ENCODE measurements at regions not wholly inside any gene's neighbourhood (a gene's known extent, or its start where the extent isn't known, plus 50 kb on each side); places are given as distances from the start of the nearest gene placed in this dataset.

GRCh38 chr15:93708724-93709445, 522.5 kb upstream of the MCTP2 start:
- no peaks in the 10 kb centered on the region for H3K27me3 ChIP-seq (ENCODE audit: control insufficient read depth, insufficient read depth, low read length, poor library complexity, severe bottlenecking)
- no peaks in the 10 kb centered on the region for H3K36me3 Mint-ChIP-seq (ENCODE audit: low read depth)
- no peak overlapping the region for H3K27ac ChIP-seq (ENCODE audit: low read depth, low read length)
- no peaks in the 10 kb centered on the region for H3K9me3 ChIP-seq (ENCODE audit: control insufficient read depth, low read length)
- no peak overlapping the region for H3K4me3 ChIP-seq (ENCODE audit: low read length)
- no peak for DNase-seq
- H3K27me3 Mint-ChIP-seq (ENCODE audit: insufficient read depth), result no peaks in the 10 kb centered on the region
- no peak overlapping the region for H3K27ac Mint-ChIP-seq
- no peaks in the 10 kb centered on the region for H3K4me1 Mint-ChIP-seq
- no peak for TF ChIP-seq CTCF (conservative IDR thresholded peaks at IDR 0.05)
- no peak overlapping the region for H3K9ac ChIP-seq (ENCODE audit: extremely low read depth, low read length, poor library complexity, severe bottlenecking)
- H3K9me3 Mint-ChIP-seq, result no peaks in the 10 kb centered on the region
- no peak overlapping the region for H3K4me3 Mint-ChIP-seq
- H3K4me1 ChIP-seq (ENCODE audit: control insufficient read depth, insufficient read depth, low read length), result no peaks in the 10 kb centered on the region
- H3K36me3 ChIP-seq (ENCODE audit: control insufficient read depth, insufficient read depth, low read length), result no peaks in the 10 kb centered on the region
- WGBS, 2 experiments (ENCODE audit: insufficient coverage in 1 of 2, insufficient read length in 1 of 2), result 94 to 98% methylated on average over 4 of the region's 6 CpGs

- Mint-ChIP-seq H3K27me3 (ENCODE audit: insufficient read depth) (no peaks in the 10 kb centered on the region), H3K4me3 (no peak overlapping the region), H3K4me1 (no peaks in the 10 kb centered on the region), H3K27ac (no peak overlapping the region), H3K9me3 (no peaks in the 10 kb centered on the region), H3K36me3 (ENCODE audit: low read depth) (no peaks in the 10 kb centered on the region)
- DNase-seq, result no peak
- Histone ChIP-seq H3K36me3 (ENCODE audit: control insufficient read depth, insufficient read depth, low read length) (no peaks in the 10 kb centered on the region), H3K27ac (ENCODE audit: low read depth, low read length) (no peak overlapping the region), H3K4me1 (ENCODE audit: control insufficient read depth, insufficient read depth, low read length) (no peaks in the 10 kb centered on the region), H3K4me3 (ENCODE audit: low read length) (no peak overlapping the region), H3K9me3 (ENCODE audit: control insufficient read depth, low read length) (no peaks in the 10 kb centered on the region), H3K9ac (ENCODE audit: extremely low read depth, low read length, poor library complexity, severe bottlenecking) (no peak overlapping the region), H3K27me3 (ENCODE audit: control insufficient read depth, insufficient read depth, low read length, poor library complexity, severe bottlenecking) (no peaks in the 10 kb centered on the region)
- WGBS, 2 experiments (ENCODE audit: insufficient coverage in 1 of 2, insufficient read length in 1 of 2), result 0% methylated on average over 1 of the region's 5 CpGs; no CpG with 5 or more reads in 1 of the 2 experiments
- TF ChIP-seq CTCF (conservative IDR thresholded peaks at IDR 0.05), result no peak
Observed at GRCh38 chr15:93707751-93708150, 523.6 kb upstream of the MCTP2 start.

GRCh38 chr15:93706495-93707292, 524.7 kb upstream of the MCTP2 start:
- H3K27ac Mint-ChIP-seq, result no peak overlapping the region

More at GRCh38 chr15:93706495-93707292, 524.7 kb upstream of the MCTP2 start:
- H3K9me3 Mint-ChIP-seq, result no peaks in the 10 kb centered on the region
- H3K27me3 Mint-ChIP-seq (ENCODE audit: insufficient read depth), result no peaks in the 10 kb centered on the region
- no peak overlapping the region for H3K4me3 Mint-ChIP-seq
- Histone ChIP-seq H3K9me3 (ENCODE audit: control insufficient read depth, low read length) (no peaks in the 10 kb centered on the region), H3K4me1 (ENCODE audit: control insufficient read depth, insufficient read depth, low read length) (no peaks in the 10 kb centered on the region), H3K36me3 (ENCODE audit: control insufficient read depth, insufficient read depth, low read length) (no peaks in the 10 kb centered on the region), H3K27me3 (ENCODE audit: control insufficient read depth, insufficient read depth, low read length, poor library complexity, severe bottlenecking) (no peaks in the 10 kb centered on the region), H3K4me3 (ENCODE audit: low read length) (no peak overlapping the region), H3K9ac (ENCODE audit: extremely low read depth, low read length, poor library complexity, severe bottlenecking) (no peak overlapping the region), H3K27ac (ENCODE audit: low read depth, low read length) (no peak overlapping the region)
- TF ChIP-seq CTCF (conservative IDR thresholded peaks at IDR 0.05), result no peak
- 87 to 97% methylated on average over 5 to 7 of the region's 7 CpGs for WGBS, 2 experiments (ENCODE audit: insufficient coverage in 1 of 2, insufficient read length in 1 of 2)
- no peak for DNase-seq
- H3K36me3 Mint-ChIP-seq (ENCODE audit: low read depth), result no peaks in the 10 kb centered on the region
- no peaks in the 10 kb centered on the region for H3K4me1 Mint-ChIP-seq

Measured in endodermal cell (in vitro differentiated cells).